HepG2 (cell line): ENCODE measurements at regions not wholly inside any gene's neighbourhood (a gene's known extent, or its start where the extent isn't known, plus 50 kb on each side); places are given as distances from the start of the nearest gene placed in this dataset.

Experiments
- FOXK1 ChIP-seq: sonication (generic); formaldehyde crosslinking; IDR thresholded peaks from 2 replicates; pipeline ENCODE4 v1.4.0; 2020; ENCODE audit warnings: low read depth, missing genetic modification reagents, borderline replicate concordance
- MAFG ChIP-seq: sonication (generic); formaldehyde crosslinking; IDR thresholded peaks from 2 replicates; pipeline ENCODE4 v1.5.1; 2020; ENCODE audit warnings: mild to moderate bottlenecking, missing genetic modification reagents
- PBX2 ChIP-seq: IDR thresholded peaks from 2 replicates; pipeline ENCODE4 v1.6.1; 2016; ENCODE audit warnings: control low read depth
- SMAD9 ChIP-seq: sonication (generic); formaldehyde crosslinking; IDR thresholded peaks from 2 replicates; pipeline ENCODE4 v1.5.1; 2020; ENCODE audit warnings: mild to moderate bottlenecking, missing genetic modification reagents
- SP4 ChIP-seq: sonication (generic); formaldehyde crosslinking; IDR thresholded peaks from 2 replicates; pipeline ENCODE4 v1.8.1; 2023; ENCODE audit warnings: mild to moderate bottlenecking, missing genetic modification reagents
- STAG1 ChIP-seq: sonication (generic); formaldehyde crosslinking; IDR thresholded peaks from 2 replicates; pipeline ENCODE4 v1.4.0; 2020; ENCODE audit warnings: missing genetic modification reagents
- ZNF234 ChIP-seq: sonication (generic); formaldehyde crosslinking; conservative IDR thresholded peaks from 2 replicates; pipeline ENCODE4 v1.5.1; 2020; ENCODE audit warnings: mild to moderate bottlenecking, missing genetic modification reagents
- ZSCAN25 ChIP-seq: sonication (generic); formaldehyde crosslinking; IDR thresholded peaks from 2 replicates; pipeline ENCODE4 v1.8.0; 2022; ENCODE audit warnings: mild to moderate bottlenecking, missing genetic modification reagents
- TF ChIP-seq, protein P1 (sequence below), 2 experiments: fragments of 450-650 bp in 1 of 2; sonication (generic) in 1 of 2; formaldehyde crosslinking in 1 of 2; IDR thresholded peaks; 2 replicates each; pipeline versions ENCODE4 v1.6.1 to v1.8.0; 2016 to 2022; ENCODE audit warnings: antibody characterized with exemption in 1 of 2, mild to moderate bottlenecking in 1 of 2, missing genetic modification reagents in 1 of 2
- TF ChIP-seq, protein P2 (sequence below): sonication (generic); formaldehyde crosslinking; IDR thresholded peaks from 2 replicates; pipeline ENCODE4 v1.5.0; 2020; ENCODE audit warnings: mild to moderate bottlenecking, missing genetic modification reagents, borderline replicate concordance
- TF ChIP-seq, protein P3 (sequence below): sonication (generic); formaldehyde crosslinking; IDR thresholded peaks from 2 replicates; pipeline ENCODE4 v1.5.0; 2020; ENCODE audit warnings: mild to moderate bottlenecking, missing genetic modification reagents

DNA sequence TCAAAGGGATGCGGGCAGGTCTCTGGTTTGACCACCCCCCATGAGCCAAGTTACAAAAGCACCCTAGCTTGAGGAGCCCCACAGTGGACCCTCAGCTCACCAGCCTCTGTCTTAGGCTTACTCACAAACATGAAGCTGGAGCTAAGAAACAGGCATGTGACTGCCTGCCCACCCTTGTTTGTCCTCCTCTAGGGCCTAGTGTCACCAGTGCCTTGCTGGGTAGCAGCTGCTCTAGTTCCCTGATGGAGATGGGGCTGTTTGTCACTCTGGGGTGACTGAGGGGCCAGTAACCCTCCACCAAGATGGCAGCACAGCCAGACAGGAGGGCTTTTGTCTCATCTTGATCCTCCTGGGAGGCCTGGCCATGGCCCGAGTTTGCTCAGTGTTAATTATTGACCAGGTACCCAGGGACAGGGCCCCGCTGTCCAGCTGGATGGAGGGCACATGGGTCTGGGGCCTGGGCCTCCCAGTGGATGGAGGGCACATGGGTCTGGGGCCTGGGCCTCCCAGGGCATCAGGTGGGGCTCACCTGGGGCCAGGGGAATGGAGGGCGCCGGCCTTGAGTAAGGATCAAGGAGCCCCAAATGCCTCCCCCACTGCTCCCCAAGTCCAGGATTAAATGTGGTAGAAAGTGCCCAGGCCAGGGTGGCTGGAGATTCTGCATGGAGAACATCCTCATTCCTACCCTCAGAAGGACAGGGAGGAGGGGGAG lies 185.9 kb upstream of the HAAO start (continued):
- TF ChIP-seq, protein P1, sequence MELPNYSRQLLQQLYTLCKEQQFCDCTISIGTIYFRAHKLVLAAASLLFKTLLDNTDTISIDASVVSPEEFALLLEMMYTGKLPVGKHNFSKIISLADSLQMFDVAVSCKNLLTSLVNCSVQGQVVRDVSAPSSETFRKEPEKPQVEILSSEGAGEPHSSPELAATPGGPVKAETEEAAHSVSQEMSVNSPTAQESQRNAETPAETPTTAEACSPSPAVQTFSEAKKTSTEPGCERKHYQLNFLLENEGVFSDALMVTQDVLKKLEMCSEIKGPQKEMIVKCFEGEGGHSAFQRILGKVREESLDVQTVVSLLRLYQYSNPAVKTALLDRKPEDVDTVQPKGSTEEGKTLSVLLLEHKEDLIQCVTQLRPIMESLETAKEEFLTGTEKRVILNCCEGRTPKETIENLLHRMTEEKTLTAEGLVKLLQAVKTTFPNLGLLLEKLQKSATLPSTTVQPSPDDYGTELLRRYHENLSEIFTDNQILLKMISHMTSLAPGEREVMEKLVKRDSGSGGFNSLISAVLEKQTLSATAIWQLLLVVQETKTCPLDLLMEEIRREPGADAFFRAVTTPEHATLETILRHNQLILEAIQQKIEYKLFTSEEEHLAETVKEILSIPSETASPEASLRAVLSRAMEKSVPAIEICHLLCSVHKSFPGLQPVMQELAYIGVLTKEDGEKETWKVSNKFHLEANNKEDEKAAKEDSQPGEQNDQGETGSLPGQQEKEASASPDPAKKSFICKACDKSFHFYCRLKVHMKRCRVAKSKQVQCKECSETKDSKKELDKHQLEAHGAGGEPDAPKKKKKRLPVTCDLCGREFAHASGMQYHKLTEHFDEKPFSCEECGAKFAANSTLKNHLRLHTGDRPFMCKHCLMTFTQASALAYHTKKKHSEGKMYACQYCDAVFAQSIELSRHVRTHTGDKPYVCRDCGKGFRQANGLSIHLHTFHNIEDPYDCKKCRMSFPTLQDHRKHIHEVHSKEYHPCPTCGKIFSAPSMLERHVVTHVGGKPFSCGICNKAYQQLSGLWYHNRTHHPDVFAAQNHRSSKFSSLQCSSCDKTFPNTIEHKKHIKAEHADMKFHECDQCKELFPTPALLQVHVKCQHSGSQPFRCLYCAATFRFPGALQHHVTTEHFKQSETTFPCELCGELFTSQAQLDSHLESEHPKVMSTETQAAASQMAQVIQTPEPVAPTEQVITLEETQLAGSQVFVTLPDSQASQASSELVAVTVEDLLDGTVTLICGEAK (IDR thresholded peaks at IDR 0.05) = no peak
- TF ChIP-seq, protein P1 (CRISPR knock-in tag; IDR thresholded peaks at IDR 0.05) = peak; percentile 88
- TF ChIP-seq, protein P2, sequence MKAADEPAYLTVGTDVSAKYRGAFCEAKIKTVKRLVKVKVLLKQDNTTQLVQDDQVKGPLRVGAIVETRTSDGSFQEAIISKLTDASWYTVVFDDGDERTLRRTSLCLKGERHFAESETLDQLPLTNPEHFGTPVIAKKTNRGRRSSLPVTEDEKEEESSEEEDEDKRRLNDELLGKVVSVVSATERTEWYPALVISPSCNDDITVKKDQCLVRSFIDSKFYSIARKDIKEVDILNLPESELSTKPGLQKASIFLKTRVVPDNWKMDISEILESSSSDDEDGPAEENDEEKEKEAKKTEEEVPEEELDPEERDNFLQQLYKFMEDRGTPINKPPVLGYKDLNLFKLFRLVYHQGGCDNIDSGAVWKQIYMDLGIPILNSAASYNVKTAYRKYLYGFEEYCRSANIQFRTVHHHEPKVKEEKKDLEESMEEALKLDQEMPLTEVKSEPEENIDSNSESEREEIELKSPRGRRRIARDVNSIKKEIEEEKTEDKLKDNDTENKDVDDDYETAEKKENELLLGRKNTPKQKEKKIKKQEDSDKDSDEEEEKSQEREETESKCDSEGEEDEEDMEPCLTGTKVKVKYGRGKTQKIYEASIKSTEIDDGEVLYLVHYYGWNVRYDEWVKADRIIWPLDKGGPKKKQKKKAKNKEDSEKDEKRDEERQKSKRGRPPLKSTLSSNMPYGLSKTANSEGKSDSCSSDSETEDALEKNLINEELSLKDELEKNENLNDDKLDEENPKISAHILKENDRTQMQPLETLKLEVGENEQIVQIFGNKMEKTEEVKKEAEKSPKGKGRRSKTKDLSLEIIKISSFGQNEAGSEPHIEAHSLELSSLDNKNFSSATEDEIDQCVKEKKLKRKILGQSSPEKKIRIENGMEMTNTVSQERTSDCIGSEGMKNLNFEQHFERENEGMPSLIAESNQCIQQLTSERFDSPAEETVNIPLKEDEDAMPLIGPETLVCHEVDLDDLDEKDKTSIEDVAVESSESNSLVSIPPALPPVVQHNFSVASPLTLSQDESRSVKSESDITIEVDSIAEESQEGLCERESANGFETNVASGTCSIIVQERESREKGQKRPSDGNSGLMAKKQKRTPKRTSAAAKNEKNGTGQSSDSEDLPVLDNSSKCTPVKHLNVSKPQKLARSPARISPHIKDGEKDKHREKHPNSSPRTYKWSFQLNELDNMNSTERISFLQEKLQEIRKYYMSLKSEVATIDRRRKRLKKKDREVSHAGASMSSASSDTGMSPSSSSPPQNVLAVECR (CRISPR knock-in tag) = peak; percentile 79; the same call in 1 of the 2 replicates
- TF ChIP-seq SMAD9 (no peak), PBX2 (CRISPR knock-in tag) (peak; percentile 31; the same call in 1 of the 2 replicates), MAFG (CRISPR knock-in tag) (no peak), STAG1 (CRISPR knock-in tag) (peak; percentile 60), SP4 (CRISPR knock-in tag) (peak; percentile 83), FOXK1 (CRISPR knock-in tag) (peak; percentile 81), ZNF234 (CRISPR knock-in tag) (no peak), ZSCAN25 (CRISPR knock-in tag) (peak; percentile 94)
- TF ChIP-seq, protein P3, sequence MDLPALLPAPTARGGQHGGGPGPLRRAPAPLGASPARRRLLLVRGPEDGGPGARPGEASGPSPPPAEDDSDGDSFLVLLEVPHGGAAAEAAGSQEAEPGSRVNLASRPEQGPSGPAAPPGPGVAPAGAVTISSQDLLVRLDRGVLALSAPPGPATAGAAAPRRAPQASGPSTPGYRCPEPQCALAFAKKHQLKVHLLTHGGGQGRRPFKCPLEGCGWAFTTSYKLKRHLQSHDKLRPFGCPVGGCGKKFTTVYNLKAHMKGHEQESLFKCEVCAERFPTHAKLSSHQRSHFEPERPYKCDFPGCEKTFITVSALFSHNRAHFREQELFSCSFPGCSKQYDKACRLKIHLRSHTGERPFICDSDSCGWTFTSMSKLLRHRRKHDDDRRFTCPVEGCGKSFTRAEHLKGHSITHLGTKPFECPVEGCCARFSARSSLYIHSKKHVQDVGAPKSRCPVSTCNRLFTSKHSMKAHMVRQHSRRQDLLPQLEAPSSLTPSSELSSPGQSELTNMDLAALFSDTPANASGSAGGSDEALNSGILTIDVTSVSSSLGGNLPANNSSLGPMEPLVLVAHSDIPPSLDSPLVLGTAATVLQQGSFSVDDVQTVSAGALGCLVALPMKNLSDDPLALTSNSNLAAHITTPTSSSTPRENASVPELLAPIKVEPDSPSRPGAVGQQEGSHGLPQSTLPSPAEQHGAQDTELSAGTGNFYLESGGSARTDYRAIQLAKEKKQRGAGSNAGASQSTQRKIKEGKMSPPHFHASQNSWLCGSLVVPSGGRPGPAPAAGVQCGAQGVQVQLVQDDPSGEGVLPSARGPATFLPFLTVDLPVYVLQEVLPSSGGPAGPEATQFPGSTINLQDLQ (CRISPR knock-in tag) = no peak
